Tongue (tissue), 1 donor: ENCODE measurements at regions not wholly inside any gene's neighbourhood (a gene's known extent, or its start where the extent isn't known, plus 50 kb on each side); places are given as distances from the start of the nearest gene placed in this dataset.

Experiments
- DNase-seq: peaks from one replicate; pipeline ENCODE4 v3.0.0-alpha.2; 2015

- DNase-seq: no peak
These were observed 137.9 kb downstream of the CTTN start for GRCh38 chr11:70536051-70536877.

DNA sequence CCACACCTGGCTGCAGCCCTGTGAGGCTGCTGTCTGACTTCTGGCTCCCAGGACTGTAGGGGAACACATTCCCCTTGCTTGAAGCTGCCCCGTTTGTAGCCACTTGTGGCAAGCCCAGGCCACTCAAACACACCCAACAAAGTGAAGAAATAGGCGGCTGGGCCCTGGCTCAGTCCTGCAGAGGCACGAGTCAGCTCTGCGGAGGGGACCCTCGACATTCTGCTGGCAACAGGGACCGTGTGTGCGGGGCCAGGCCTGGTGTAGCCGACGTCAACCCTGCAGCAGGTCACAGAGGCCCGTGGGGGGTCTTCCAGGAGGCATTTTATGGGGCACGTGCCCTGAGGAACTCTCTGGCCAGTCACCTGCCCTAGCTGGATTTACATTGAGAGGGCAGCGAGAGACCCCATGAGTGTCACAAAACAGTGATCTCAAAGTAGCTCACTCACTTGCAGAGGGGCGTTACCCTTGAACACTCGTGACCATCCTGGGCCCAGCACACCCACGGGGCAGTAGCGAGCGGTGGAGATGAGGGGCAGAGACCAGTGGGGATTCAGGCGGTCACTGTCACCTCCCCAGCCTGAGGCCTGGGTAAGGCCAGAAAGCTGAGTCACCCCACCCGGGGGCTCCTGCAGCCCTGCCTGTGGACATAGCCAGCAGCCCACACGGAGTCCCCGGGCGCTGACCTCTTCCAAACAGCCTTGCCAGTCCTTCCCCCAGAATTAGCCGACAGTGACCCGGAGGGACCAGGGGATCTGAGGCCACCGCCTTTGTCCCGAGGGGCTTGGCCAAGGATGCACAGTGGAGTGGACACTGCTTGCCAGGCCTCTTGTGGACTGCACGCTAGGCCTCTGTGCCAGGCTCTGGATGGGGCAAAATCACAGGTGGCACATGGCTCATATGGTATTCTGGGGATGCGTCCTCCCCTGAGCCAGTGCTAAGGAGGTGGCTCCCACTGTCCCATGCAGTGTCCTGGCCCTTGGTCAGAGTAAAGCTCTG is 139.5 kb downstream of the CTTN start:
- DNase-seq: no peak

DNA sequence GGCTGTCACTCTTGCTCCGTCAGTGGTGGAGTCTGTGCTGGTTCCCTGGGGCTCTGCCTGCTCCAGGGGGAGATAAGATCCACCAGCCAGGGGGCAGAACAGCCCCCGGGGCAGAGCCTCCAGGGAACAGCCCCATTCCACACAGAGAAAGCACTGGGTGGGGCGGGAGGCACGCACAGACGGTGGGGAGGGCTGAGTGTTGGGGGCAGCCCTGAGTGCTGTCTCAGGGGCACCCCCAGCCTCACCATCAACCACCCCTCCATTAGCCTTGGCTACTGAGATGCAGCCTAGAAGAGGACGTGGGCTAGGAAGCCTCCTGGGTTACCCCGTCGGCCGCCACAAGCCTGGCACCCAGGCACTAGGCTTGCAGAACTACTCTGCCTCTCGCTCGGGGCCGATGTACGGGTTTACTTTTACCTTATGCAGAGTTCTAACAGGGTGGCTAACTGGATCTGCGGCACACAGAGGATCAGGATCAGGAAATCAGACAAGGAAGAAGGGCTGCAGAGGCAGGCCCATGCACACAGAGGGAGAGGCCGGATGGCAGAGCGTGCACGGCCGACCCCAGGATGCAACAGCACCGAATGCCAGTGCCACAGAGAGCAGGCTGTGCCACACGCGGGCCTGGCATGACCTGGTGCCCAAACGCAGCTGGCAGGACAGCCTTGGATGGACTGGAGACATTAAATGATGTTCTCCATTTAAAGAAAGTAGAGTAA is 140.5 kb downstream of the CTTN start:
- DNase-seq: no peak

DNA sequence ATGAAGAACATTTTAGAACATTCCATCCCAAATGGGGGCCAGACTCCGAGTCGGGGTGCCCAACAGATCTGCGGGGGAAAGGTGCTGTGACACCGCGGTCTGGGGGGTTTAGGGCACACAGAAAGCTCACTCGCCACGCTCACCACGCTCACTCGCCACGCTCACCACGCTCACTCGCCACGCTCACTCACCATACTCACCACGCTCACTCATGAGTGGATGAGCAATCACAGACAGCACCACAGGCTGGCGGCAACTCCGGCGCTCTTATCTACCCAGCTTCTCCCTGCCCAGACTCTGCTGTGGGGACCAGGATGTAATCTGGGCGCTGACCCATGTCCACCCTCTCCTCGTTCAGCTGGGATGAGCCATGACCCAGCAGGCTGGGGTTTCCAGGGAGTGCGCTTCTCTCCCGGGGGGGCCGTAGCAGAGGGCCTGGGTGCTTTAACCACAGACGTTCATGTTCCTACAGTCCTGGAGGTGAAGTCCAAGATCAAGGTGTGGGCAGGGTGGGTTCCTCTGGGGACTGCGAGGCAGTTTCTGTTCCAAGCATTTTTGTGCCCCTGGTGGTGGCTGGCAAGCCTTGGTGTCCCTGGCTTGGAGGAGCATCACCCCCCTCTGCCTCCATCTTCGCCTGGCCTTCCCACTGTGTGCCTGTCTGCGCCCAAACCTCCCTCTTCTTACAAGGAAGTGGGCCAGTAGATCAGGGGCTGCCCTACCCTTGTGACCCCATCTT is 141.2 kb downstream of the CTTN start:
- DNase-seq: no peak

- no peak for DNase-seq
These were observed 141.9 kb downstream of the CTTN start for GRCh38 chr11:70540196-70540595.

DNA sequence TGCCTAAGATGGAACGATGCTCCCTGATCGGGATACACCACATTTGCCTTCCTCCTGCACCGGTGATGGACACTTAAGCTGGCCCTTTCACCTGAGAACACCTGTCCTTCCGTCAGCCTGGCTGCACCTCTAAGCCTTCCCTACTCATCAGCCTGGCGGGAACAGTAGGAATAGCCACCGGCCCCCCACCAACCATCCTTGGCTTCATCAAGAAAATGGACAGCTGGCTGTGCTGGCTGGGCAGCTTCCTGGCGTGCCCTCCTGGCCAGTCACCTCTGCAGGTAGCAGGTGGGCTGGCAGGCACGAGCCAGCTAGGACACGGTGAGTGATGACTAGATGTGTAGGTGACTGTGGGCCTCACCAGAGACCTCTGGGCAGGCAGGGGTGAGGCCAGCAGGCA is 142.8 kb downstream of the CTTN start:
- no peak for DNase-seq

- no peak for DNase-seq
These were observed 143.4 kb downstream of the CTTN start for GRCh38 chr11:70541699-70542098.

- DNase-seq: no peak
These were observed 144.1 kb downstream of the CTTN start for GRCh38 chr11:70542406-70542805.

DNA sequence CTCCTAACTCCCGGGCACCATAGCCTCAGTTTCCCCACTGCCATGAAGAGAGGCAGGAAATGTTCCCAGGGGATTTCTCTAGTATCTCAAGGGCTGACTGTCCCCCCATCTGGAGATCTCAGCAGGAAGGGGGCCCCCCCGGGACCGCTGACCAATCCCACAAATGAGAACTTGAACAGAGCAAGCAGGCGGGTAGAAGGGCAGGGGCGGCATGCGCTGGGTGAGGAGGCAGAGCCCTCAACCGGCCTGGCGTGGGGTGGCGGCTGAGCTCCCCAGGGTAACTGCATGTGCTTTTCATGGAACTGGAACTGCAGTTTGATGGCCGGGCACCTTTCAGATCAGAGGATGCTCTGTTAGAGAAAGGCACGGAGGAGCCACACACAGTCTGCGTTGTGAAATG is 144.5 kb downstream of the CTTN start:
- DNase-seq: no peak

- DNase-seq: no peak
These were observed 145.3 kb downstream of the CTTN start for GRCh38 chr11:70543611-70544010.

GRCh38 chr11:70544067-70544773 is 145.9 kb downstream of the CTTN start:
- DNase-seq: no peak

GRCh38 chr11:70544774-70545609 is 146.7 kb downstream of the CTTN start:
- no peak for DNase-seq

DNA sequence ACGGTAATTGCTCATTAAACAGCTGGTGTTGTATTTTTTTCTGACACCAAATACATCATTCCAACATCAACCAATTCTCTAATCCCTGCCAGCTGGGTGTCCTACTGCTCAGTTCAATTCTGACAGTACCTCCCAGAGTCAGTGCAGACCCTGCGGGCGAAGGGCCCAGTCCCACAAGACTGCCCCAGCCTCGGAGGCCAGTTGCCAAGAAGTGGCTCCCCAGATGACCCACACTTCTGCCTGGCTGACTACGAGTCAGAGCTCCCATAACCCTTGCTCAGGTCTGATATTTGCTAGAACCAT is 147.2 kb downstream of the CTTN start:
- DNase-seq: no peak

DNA sequence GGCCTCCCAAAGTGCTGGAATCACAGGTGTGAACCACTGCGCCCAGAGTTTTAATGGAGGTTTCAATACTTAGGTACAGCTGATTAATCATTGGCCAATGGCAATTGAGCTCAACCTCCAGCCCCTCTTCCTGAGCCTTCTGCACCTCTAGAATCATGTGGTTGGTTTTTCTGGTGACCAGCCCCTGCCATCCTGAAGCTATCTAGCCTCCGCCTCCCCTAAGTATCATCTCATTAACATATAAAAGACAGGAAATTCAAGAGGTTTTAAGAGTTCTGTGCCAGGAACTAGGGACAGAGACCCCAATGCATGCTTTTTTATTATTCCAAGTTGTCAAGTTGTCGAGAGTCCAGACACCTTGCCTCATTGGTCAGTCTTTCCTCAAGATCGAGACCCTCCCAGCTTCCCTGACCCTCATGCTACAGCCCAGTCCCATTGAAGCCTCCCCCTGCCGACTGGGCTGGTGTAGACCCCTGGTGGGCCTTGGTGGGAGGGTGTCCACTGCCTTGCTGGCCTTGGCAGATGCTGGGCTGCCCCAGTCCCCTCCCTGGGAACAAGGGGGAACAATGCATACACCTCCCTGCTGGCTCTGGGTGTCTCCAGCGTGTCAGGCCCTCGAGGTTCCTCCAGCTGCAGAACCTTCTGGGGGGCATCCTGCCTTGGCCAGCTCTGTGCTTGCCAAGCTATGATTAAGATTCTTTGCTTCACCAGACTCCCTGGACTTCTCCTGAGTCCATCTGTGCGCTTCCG is 148.0 kb downstream of the CTTN start:
- DNase-seq: no peak

DNA sequence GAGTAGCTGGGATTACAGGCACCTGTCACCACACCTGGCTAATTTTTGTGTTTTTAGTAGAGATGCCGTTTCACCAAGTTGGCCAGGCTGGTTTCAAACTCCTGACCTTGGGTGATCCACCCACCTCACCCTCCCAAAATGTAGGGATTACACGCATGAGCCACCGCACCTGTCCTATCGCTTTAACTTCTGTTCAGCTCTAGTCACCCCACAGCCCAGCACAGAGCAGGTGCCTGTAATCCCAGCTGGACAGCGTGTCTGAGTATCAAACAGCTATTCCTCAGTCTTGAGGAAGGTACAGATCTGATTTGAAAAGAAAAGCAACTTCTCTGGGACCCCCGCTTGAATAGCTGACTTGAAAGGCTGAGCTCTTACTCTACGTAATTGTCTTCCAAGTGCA is 149.1 kb downstream of the CTTN start:
- DNase-seq: peak; percentile 39

- DNase-seq: peak; percentile 52
These were observed 149.7 kb downstream of the CTTN start for GRCh38 chr11:70547821-70548670.

GRCh38 chr11:70548976-70549375 is 150.6 kb downstream of the CTTN start:
- DNase-seq: no peak

GRCh38 chr11:70549386-70549785 is 151.1 kb downstream of the CTTN start:
- DNase-seq: no peak

- no peak for DNase-seq
These were observed 151.5 kb downstream of the CTTN start for GRCh38 chr11:70549796-70550195.
